ENCODE measurements at regions not wholly inside any gene's neighbourhood (a gene's known extent, or its start where the extent isn't known, plus 50 kb on each side); places are given as distances from the start of the nearest gene placed in this dataset.

GRCh38 chr1:42033629-42034028, 114.9 kb upstream of the HIVEP3 start:
- no peak for TF ChIP-seq PPARA (CRISPR knock-in tag; IDR thresholded peaks at IDR 0.05; ENCODE audit: borderline replicate concordance)
- no peak for ATAC-seq

- TF ChIP-seq PATZ1 (CRISPR knock-in tag; IDR thresholded peaks at IDR 0.05; ENCODE audit: borderline replicate concordance) = no peak
- no peak for ATAC-seq
Measured at GRCh38 chr1:42017730-42018129, 99.0 kb upstream of the HIVEP3 start.

- no peak for ATAC-seq
Measured at GRCh38 chr1:42017259-42017658, 98.5 kb upstream of the HIVEP3 start.

GRCh38 chr1:42014823-42015222, 96.1 kb upstream of the HIVEP3 start:
- ATAC-seq = no peak
- TF ChIP-seq CREB5 (CRISPR knock-in tag; IDR thresholded peaks at IDR 0.05; ENCODE audit: low read depth) (no peak), CSRNP3 (CRISPR knock-in tag; IDR thresholded peaks at IDR 0.05) (no peak), CSDC2 (CRISPR knock-in tag; IDR thresholded peaks at IDR 0.05) (no peak), ESRRG (CRISPR knock-in tag; IDR thresholded peaks at IDR 0.05) (no peak), POU6F1 (CRISPR knock-in tag; IDR thresholded peaks at IDR 0.05; ENCODE audit: borderline replicate concordance, low read depth) (no peak)

More at GRCh38 chr1:42017259-42017658, 98.5 kb upstream of the HIVEP3 start:
- TF ChIP-seq TCF4 (CRISPR knock-in tag; IDR thresholded peaks at IDR 0.05; ENCODE audit: borderline replicate concordance) = no peak
- no peak for TF ChIP-seq TOX (CRISPR knock-in tag; IDR thresholded peaks at IDR 0.05; ENCODE audit: borderline replicate concordance)

GRCh38 chr1:42013881-42014470, 95.3 kb upstream of the HIVEP3 start:
- TF ChIP-seq ZNF565 (CRISPR knock-in tag; conservative IDR thresholded peaks at IDR 0.05; ENCODE audit: low read depth) (no peak), ZFP3 (CRISPR knock-in tag; IDR thresholded peaks at IDR 0.05) (no peak), RARB (CRISPR knock-in tag; IDR thresholded peaks at IDR 0.05) (no peak), TSHZ2 (CRISPR knock-in tag; IDR thresholded peaks at IDR 0.05) (no peak), PPARA (CRISPR knock-in tag; IDR thresholded peaks at IDR 0.05; ENCODE audit: borderline replicate concordance) (no peak)
- no peak for ATAC-seq

- no peak for ATAC-seq
- no peak for TF ChIP-seq POU6F1 (CRISPR knock-in tag; IDR thresholded peaks at IDR 0.05; ENCODE audit: borderline replicate concordance, low read depth)
- no peak for TF ChIP-seq BACH2 (CRISPR knock-in tag; IDR thresholded peaks at IDR 0.05; ENCODE audit: borderline replicate concordance)
- TF ChIP-seq GLIS3 (CRISPR knock-in tag; IDR thresholded peaks at IDR 0.05) = no peak
- TF ChIP-seq PATZ1 (CRISPR knock-in tag; IDR thresholded peaks at IDR 0.05; ENCODE audit: borderline replicate concordance) = no peak
- no peak for TF ChIP-seq ARNTL (CRISPR knock-in tag; IDR thresholded peaks at IDR 0.05; ENCODE audit: borderline replicate concordance, low read depth)
- no peak for TF ChIP-seq CREB5 (CRISPR knock-in tag; IDR thresholded peaks at IDR 0.05; ENCODE audit: low read depth)
- TF ChIP-seq OSR1 (CRISPR knock-in tag; IDR thresholded peaks at IDR 0.05) = no peak
Measured at GRCh38 chr1:42012852-42013251, 94.1 kb upstream of the HIVEP3 start.

All from SK-N-SH treated with all-trans-retinoic acid at 6 μM for 48 hours (cell line).